ENCODE measurements at regions not wholly inside any gene's neighbourhood (a gene's known extent, or its start where the extent isn't known, plus 50 kb on each side); places are given as distances from the start of the nearest gene placed in this dataset.
A peak's percentile ranks its signal among the peaks of the same experiment; 100 is the strongest.
"Not testable (repeated sequence)": the region's sequence is repeated elsewhere in the genome, so short reads cannot be mapped to it uniquely, and the experiment has no call there.

GRCh38 chr14:28356819-28357218 is 409.8 kb upstream of the FOXG1 start:
- DNase-seq, result no peak

DNA sequence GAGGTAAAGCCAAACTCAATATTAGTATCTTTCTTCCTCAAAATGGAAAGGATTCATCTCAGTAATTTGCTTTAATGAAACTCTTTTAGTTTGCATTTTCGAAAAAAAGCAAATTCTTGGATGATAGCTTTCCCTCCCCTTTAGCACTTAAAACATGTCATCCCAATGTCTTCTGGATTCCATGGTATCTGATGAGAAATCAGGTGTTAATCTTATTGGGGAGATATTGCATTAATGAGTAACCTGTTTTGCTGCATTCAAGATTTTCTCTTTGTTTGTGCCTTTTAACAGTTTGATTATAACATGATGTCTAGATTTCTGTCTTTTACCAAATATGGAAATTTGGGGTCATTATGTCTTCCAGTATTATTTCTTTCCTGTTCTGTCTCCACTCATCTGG is 405.1 kb upstream of the FOXG1 start:
- DNase-seq, result no peak

DNA sequence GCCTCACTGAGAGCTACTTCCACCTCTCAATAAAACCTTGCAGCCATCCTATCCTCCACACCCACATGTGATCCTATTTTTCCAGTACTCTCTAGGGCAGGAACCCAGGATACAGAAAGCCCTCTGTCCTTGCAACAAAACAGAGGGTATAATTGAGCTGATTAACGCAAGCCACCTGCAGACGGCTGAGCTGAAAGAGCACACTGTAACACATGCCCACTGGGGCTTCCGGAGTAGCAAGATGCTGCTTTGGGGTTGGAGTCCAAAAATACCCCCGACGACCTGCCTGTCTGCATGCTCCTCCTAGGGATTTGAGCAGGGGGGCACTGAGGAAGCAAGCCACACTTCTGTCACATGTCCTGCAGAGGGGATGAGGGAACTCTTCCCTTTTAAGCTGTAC is 401.1 kb upstream of the FOXG1 start:
- DNase-seq, result no peak

DNA sequence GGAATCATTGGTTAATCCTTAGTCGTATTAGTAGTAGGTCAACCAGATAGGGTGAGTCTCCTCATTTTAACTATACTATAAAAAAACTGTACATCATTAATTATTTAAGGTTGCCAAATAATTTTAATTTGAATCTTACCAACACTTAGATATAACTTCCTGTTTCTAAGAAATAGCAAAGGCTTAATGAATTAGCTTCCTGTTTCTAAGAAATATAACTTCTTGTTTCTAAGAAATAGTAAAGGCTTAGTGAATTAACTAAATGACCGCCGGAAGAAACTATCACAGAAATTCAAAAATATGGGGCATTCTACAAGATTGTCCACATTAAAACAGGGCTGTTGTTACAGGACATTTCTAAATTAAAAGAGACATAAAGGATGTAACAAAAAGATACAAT is 392.9 kb upstream of the FOXG1 start:
- DNase-seq, result no peak

GRCh38 chr14:28375295-28375694 is 391.3 kb upstream of the FOXG1 start:
- DNase-seq, result peak; percentile 1

DNA sequence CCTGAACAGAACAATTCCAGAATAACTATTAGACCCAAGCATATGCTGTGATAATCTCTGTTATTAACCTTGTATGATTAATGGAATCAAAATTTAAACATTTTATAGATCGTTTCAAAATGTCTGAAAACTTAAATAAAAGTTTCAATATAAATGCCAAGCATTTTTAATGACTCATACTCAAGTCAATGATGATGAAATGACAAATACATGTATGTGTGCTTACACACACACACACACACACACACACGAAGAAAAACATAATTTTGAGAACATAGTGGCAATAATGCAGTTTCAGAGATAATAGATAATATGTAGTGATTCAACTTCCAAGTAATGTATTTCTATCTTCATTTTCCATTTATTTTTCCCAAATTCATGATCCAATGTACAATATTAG is 384.9 kb upstream of the FOXG1 start:
- no peak for DNase-seq

GRCh38 chr14:28382444-28383190 is 384.0 kb upstream of the FOXG1 start:
- no peak for DNase-seq

DNA sequence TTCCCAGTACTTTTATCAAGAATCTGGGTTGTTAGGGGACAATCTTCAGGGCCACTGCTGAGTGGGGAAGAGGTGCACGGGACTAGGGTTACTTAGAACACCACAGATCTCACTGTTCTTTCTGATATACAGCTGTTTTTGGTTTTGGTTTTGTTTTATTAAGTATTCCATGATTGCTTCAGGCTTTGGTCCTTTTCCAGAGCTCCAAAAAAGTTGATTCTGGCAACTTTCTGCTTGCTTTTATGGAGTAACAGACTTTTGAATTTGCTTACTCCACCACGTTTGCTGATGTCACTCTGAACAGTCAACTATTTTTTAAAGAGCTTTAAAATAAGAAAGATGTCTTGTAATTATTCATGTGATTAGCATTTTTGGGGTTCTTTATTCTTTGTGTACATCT is 368.1 kb upstream of the FOXG1 start:
- DNase-seq, result no peak

- not testable (repeated sequence) for DNase-seq
These were observed 364.9 kb upstream of the FOXG1 start for GRCh38 chr14:28401705-28402104.

- no peak for DNase-seq
These were observed 360.4 kb upstream of the FOXG1 start for GRCh38 chr14:28406196-28406595.

- DNase-seq, result peak; percentile 11
These were observed 359.4 kb upstream of the FOXG1 start for GRCh38 chr14:28407031-28407825.

DNA sequence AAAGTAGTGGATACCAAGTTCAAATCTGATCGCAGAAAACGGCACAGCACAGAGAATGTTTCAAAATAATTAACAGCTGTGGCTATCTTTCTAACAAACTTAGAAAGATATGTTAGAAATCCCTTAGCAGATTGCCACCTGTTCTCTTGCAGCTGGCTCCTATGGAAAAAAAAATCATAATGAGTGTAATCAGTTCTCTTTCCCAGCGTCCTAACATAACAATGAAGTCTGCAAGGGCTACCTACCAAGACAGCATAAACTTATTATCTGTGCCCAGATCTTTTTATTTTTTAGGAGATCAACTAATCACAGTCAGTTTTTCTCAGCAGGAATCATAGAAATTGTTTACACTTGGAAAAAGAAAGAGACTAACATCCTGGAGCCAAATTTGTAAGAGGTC is 358.6 kb upstream of the FOXG1 start:
- no peak for DNase-seq

DNA sequence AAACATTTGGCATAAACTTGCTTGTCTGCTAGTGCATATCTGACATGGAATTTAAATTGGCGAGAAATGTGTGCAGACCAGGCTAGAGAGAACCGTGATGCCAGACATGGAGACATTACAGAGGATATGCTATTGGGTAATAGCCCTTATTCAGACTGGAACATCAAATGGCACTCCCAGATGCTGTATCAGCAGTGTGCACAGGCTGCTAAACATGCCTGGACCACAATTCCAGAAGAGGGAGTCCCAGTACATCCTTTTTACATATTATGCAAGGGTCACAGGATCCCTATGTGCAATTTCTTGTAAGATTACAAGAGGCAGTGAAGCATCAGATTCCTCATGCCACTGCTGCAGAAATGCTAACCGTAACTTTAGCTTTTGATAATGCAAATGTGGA is 354.5 kb upstream of the FOXG1 start:
- no peak for DNase-seq

GRCh38 chr14:28426960-28427359 is 339.6 kb upstream of the FOXG1 start:
- DNase-seq, result no peak

- no peak for DNase-seq
These were observed 329.8 kb upstream of the FOXG1 start for GRCh38 chr14:28436821-28437220.

- DNase-seq, result no peak
These were observed 305.2 kb upstream of the FOXG1 start for GRCh38 chr14:28461389-28461788.

DNA sequence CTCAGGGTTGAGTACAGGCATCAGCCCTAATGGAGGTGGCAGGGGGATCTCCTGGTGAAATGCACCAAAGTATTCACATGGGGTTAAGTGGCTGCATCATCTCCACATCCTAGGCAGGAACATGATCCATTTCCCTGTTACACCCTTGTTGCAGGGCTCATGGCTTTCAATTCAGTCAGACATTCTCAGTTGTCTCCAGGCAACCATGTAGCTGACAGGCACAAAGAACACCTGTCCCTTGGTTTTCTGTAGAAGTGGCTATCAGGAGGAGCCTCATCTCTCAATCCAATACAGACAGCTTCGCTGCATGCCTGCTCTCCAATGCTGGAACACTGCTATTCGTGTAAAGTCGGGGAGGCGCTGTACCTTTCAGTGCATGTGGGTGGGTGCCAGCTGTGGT is 299.0 kb upstream of the FOXG1 start:
- no peak for DNase-seq

- DNase-seq, result no peak
These were observed 298.1 kb upstream of the FOXG1 start for GRCh38 chr14:28468191-28469151.

GRCh38 chr14:28482251-28483040 is 284.1 kb upstream of the FOXG1 start:
- no peak for DNase-seq

GRCh38 chr14:28483506-28483905 is 283.1 kb upstream of the FOXG1 start:
- DNase-seq, result no peak

GRCh38 chr14:28488684-28489083 is 277.9 kb upstream of the FOXG1 start:
- DNase-seq, result no peak

DNA sequence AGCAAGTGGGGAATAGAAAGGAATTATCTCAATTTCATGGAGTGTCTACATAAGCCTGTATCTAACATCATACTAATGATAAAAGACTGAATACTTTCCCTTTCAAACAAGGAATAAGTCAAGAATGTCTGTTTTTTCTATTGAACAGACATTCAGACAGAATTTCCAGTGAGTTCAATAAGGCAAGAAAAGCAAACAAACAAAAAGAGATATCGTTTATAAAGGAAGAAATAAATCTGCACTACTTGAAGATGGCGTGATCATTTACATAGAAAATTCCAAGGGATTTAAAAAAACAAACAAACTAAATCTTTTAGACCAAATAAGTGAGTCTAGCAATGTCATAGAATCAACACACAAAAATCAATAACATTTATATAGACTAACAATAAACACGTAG is 273.1 kb upstream of the FOXG1 start:
- no peak for DNase-seq

All from left kidney (tissue), 1 donor.